Esophagus squamous epithelium (tissue), 4 donors: ENCODE measurements at regions not wholly inside any gene's neighbourhood (a gene's known extent, or its start where the extent isn't known, plus 50 kb on each side); places are given as distances from the start of the nearest gene placed in this dataset.

ENCODE experiments used
- CTCF ChIP-seq, 6 experiments: fragments of 450-650 bp in 4 of 6; fragments of 200-600 bp in 2 of 6; sonication (generic) in 2 of 6; IDR thresholded peaks; one replicate each; pipeline ENCODE4 v1.5.1; 2016 to 2019; ENCODE audit warnings: antibody characterized with exemption in 6 of 6, mild to moderate bottlenecking in 4 of 6, moderate library complexity in 4 of 6
- POLR2A ChIP-seq, 4 donors: fragments of 450-650 bp; IDR thresholded peaks; one replicate each; pipeline ENCODE4 v1.6.1; 2017; ENCODE audit warnings: antibody characterized with exemption in 4 of 4, mild to moderate bottlenecking in 4 of 4, moderate library complexity in 3 of 4

- TF ChIP-seq CTCF (IDR thresholded peaks at IDR 0.05) (no peak), POLR2A (IDR thresholded peaks at IDR 0.05) (no peak)
These were observed 1692.7 kb downstream of the EFNA5 start for GRCh38 chr5:105978011-105978410.
